Stimulated activated CD8-positive, alpha-beta memory T cell treated with anti-CD3 and anti-CD28 coated beads, Interleukin-4, amount 100 ng/mL, for 48 hours (primary cell): ENCODE measurements at regions not wholly inside any gene's neighbourhood (a gene's known extent, or its start where the extent isn't known, plus 50 kb on each side); places are given as distances from the start of the nearest gene placed in this dataset.

Experiments
- DNase-seq: peaks from one replicate; pipeline ENCODE4 v3.0.0-alpha.2; 2020

GRCh38 chr16:6360641-6361040, 972.0 kb upstream of the RBFOX1 start:
- no peak for DNase-seq

- DNase-seq: no peak
Measured at GRCh38 chr16:6356911-6357310, 975.7 kb upstream of the RBFOX1 start.

GRCh38 chr16:6349725-6350124, 982.9 kb upstream of the RBFOX1 start:
- DNase-seq: no peak

- no peak for DNase-seq
Measured at GRCh38 chr16:6345090-6345489, 987.6 kb upstream of the RBFOX1 start.

GRCh38 chr16:6343157-6343556, 989.5 kb upstream of the RBFOX1 start:
- no peak for DNase-seq

GRCh38 chr16:6341981-6342380, 990.7 kb upstream of the RBFOX1 start:
- no peak for DNase-seq

GRCh38 chr16:6335072-6335471, 997.6 kb upstream of the RBFOX1 start:
- peak; percentile 34 for DNase-seq

GRCh38 chr16:6331770-6332169, 1000.9 kb upstream of the RBFOX1 start:
- no peak for DNase-seq

GRCh38 chr16:6317934-6318333, 1014.7 kb upstream of the RBFOX1 start:
- no peak for DNase-seq

- DNase-seq: no peak
Measured at GRCh38 chr16:6309271-6309670, 1023.4 kb upstream of the RBFOX1 start.

- no peak for DNase-seq
Measured at GRCh38 chr16:6308176-6308575, 1024.5 kb upstream of the RBFOX1 start.

GRCh38 chr16:6300523-6300922, 1032.1 kb upstream of the RBFOX1 start:
- no peak for DNase-seq

- DNase-seq: no peak
Measured at GRCh38 chr16:6297666-6298410, 1034.8 kb upstream of the RBFOX1 start.

GRCh38 chr16:6286176-6286575, 1046.5 kb upstream of the RBFOX1 start:
- no peak for DNase-seq

GRCh38 chr16:6284731-6285130, 1047.9 kb upstream of the RBFOX1 start:
- DNase-seq: no peak

GRCh38 chr16:6281994-6282393, 1050.7 kb upstream of the RBFOX1 start:
- DNase-seq: no peak

- no peak for DNase-seq
Measured at GRCh38 chr16:6281274-6281673, 1051.4 kb upstream of the RBFOX1 start.

GRCh38 chr16:6280055-6280454, 1052.6 kb upstream of the RBFOX1 start:
- no peak for DNase-seq

- no peak for DNase-seq
Measured at GRCh38 chr16:6279286-6279685, 1053.4 kb upstream of the RBFOX1 start.

- no peak for DNase-seq
Measured at GRCh38 chr16:6274351-6274750, 1058.3 kb upstream of the RBFOX1 start.

GRCh38 chr16:6267682-6268081, 1065.0 kb upstream of the RBFOX1 start:
- DNase-seq: no peak

- DNase-seq: no peak
Measured at GRCh38 chr16:6266703-6267102, 1065.9 kb upstream of the RBFOX1 start.

GRCh38 chr16:6265968-6266367, 1066.7 kb upstream of the RBFOX1 start:
- no peak for DNase-seq

GRCh38 chr16:6258056-6258455, 1074.6 kb upstream of the RBFOX1 start:
- DNase-seq: no peak

GRCh38 chr16:6252541-6252940, 1080.1 kb upstream of the RBFOX1 start:
- DNase-seq: no peak
